ENCODE measurements at regions not wholly inside any gene's neighbourhood (a gene's known extent, or its start where the extent isn't known, plus 50 kb on each side); places are given as distances from the start of the nearest gene placed in this dataset.

DNA sequence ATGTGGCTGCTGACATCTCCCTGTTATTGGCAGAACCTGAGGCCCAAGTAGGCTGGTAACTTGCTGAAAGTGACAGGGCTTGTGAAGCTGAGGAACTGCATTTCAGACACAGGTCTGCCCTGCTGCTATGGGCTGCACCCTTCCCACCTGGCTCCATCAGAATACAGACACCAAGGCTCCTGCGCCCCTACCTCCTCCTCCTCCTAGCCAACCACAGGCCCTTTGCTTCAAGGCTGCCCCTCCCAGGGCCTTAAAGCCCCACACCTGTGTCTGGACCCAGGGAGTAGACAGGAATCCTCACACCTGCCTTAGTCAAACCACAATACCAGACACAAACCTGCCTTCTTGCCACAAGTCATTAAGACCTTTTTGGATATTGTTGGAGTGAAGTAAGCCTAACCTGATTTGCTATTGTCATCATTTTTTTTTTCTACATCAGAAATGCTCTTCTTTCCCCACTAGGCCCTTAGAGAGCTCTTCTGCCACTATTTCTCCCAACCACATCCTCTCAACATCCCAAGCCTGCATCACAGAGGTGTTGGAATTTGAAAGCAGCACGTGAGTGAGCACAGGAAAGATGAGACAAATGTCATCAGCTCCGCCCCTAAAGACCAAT lies 489.7 kb downstream of the EIPR1 start (continued):
- no peak for TF ChIP-seq EP300 (IDR thresholded peaks at IDR 0.05; ENCODE audit: borderline replicate concordance in 1 of 2, low read depth in 1 of 2, low read length in 1 of 2)
- TF ChIP-seq JUND (IDR thresholded peaks at IDR 0.05) = no peak
- TF ChIP-seq PBX3 (IDR thresholded peaks at IDR 0.05) = no peak
- no peak for TF ChIP-seq TEAD4 (IDR thresholded peaks at IDR 0.05; ENCODE audit: borderline replicate concordance, insufficient read depth)
- TF ChIP-seq FOXM1 (IDR thresholded peaks at IDR 0.05; ENCODE audit: low read depth) = no peak
- no peak for TF ChIP-seq SMC3 (IDR thresholded peaks at IDR 0.05; ENCODE audit: low read depth, low read length)
- no peak for TF ChIP-seq SIN3A (IDR thresholded peaks at IDR 0.05; ENCODE audit: borderline replicate concordance, low read depth, low read length)
- TF ChIP-seq, protein P1, sequence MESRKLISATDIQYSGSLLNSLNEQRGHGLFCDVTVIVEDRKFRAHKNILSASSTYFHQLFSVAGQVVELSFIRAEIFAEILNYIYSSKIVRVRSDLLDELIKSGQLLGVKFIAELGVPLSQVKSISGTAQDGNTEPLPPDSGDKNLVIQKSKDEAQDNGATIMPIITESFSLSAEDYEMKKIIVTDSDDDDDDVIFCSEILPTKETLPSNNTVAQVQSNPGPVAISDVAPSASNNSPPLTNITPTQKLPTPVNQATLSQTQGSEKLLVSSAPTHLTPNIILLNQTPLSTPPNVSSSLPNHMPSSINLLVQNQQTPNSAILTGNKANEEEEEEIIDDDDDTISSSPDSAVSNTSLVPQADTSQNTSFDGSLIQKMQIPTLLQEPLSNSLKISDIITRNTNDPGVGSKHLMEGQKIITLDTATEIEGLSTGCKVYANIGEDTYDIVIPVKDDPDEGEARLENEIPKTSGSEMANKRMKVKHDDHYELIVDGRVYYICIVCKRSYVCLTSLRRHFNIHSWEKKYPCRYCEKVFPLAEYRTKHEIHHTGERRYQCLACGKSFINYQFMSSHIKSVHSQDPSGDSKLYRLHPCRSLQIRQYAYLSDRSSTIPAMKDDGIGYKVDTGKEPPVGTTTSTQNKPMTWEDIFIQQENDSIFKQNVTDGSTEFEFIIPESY (IDR thresholded peaks at IDR 0.05; ENCODE audit: borderline replicate concordance, low read depth) = no peak
- TF ChIP-seq, protein P2, sequence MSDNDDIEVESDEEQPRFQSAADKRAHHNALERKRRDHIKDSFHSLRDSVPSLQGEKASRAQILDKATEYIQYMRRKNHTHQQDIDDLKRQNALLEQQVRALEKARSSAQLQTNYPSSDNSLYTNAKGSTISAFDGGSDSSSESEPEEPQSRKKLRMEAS (IDR thresholded peaks at IDR 0.05; ENCODE audit: low read depth) = no peak
- no peak for TF ChIP-seq IRF3 (IDR thresholded peaks at IDR 0.05; ENCODE audit: low read depth, low read length)
- no peak for TF ChIP-seq RCOR1 (IDR thresholded peaks at IDR 0.05; ENCODE audit: low read length)
- TF ChIP-seq GATA2 (CRISPR knock-in tag; IDR thresholded peaks at IDR 0.05) = no peak

DNA sequence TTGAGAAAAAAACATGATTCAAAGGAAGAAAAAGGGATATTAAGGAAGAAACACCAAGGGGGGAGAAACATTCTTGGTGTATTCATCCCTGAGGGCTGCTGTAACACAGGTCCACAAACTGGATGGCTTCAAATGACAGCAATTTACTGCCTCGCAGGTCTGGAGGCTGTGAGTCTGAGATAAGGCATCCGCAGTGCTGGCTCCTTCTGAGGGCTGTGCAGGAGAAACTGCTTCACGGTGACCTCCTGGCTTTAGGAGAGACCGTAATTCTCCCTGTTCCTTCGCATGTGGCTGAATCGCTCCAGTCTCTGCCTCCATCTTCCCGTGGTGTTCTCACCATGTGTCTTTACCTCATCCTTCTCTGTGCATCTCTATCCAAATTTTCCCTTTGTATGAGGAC lies 490.7 kb downstream of the EIPR1 start:
- no peak for DNase-seq
- Histone ChIP-seq H3K79me2 (ENCODE audit: insufficient read depth) (no peaks in the 10 kb centered on the region), H2AFZ (ENCODE audit: low read depth) (no peak overlapping the region), H3K4me2 (no peak overlapping the region), H3K9ac (no peak overlapping the region), H3K27ac (ENCODE audit: low read depth in 2 of 2, low read length in 1 of 2) (no peak overlapping the region), H3K9me3 (no peaks in the 10 kb centered on the region; the same call in 1 of the 2 replicates), H3K27me3 (ENCODE audit: insufficient read depth) (no peaks in the 10 kb centered on the region), H3K9me2 (no peaks in the 10 kb centered on the region), H4K20me1 (ENCODE audit: insufficient read depth) (no peaks in the 10 kb centered on the region), H3K36me3 (replicated peaks in 1 of 2; ENCODE audit: control insufficient read depth in 1 of 2, insufficient read depth in 2 of 2, low read length in 1 of 2) (no peaks in the 10 kb centered on the region), H3F3A (replicated peaks; ENCODE audit: insufficient read depth) (no peaks in the 10 kb centered on the region), H3K4me1 (ENCODE audit: control insufficient read depth in 1 of 2, insufficient read depth in 2 of 2, low read depth in 1 of 2, low read length in 1 of 2) (peaks cover 0 to 7% of the 10 kb centered on the region in 2 experiments; a peak in 1 of 4 replicates), H3K4me3 (ENCODE audit: low read depth in 2 of 2, low read length in 1 of 2) (no peak overlapping the region)
- ChIA-PET CTCF (no interaction called here), POLR2A (no interaction called here)
- 43% methylated on average over 7 of the region's 7 CpGs for WGBS (ENCODE audit: low lambda C conversion rate)
- TF ChIP-seq NFIC (IDR thresholded peaks at IDR 0.05; ENCODE audit: borderline replicate concordance) (no peak), POLR2AphosphoS5 (IDR thresholded peaks at IDR 0.05; ENCODE audit: low read depth, low read length) (no peak), SIN3A (IDR thresholded peaks at IDR 0.05; ENCODE audit: borderline replicate concordance, low read depth, low read length) (no peak), TAF1 (IDR thresholded peaks at IDR 0.05; ENCODE audit: borderline replicate concordance, low read depth, low read length) (no peak)
